H1 (cell line): ENCODE measurements at regions not wholly inside any gene's neighbourhood (a gene's known extent, or its start where the extent isn't known, plus 50 kb on each side); places are given as distances from the start of the nearest gene placed in this dataset.

Source experiments
- CTCF ChIA-PET: fragments of 300-600 bp; sonication (Branson Sonifier 250); formaldehyde crosslinking; loops from one replicate; lab custom pipeline; 2021; ENCODE audit not compliant: partially characterized antibody; lab: Charles Lee
- POLR2A ChIA-PET: fragments of 300-600 bp; sonication (Branson Sonifier 250); formaldehyde crosslinking; loops from one replicate; lab custom pipeline; 2021; ENCODE audit warnings: inconsistent platforms; ENCODE audit not compliant: partially characterized antibody; lab: Charles Lee
- DNase-seq, 2 experiments: peaks; one replicate each; pipeline versions ENCODE4 v3.0.0 to v3.0.0-alpha.2; 2010 to 2022; ENCODE audit warnings: low spot score in 2 of 2, low read depth in 1 of 2, mixed read lengths in 1 of 2
- FAIRE-seq: peaks from 2 replicates; lab custom pipeline; 2011; peaks lifted over from hg19 to GRCh38; lab: Jason Lieb, UNC
- H2AFZ ChIP-seq: 2 replicates; pipeline ENCODE4 v1.8.1; 2012; ENCODE audit warnings: low read length, inconsistent platforms
- H2AK5ac ChIP-seq: 2 replicates; pipeline ENCODE4 v1.6.1; 2013; ENCODE audit warnings: low read depth, low read length
- H2BK120ac ChIP-seq: replicated peaks from 2 replicates; pipeline ENCODE3; 2013; ENCODE audit warnings: low read depth, low read length, inconsistent platforms
- H2BK12ac ChIP-seq: 2 replicates; pipeline ENCODE4 v1.6.1; 2013; ENCODE audit warnings: low read depth, low read length
- H2BK15ac ChIP-seq: 2 replicates; pipeline ENCODE4 v1.6.1; 2013; ENCODE audit warnings: low read length
- H2BK20ac ChIP-seq: 2 replicates; pipeline ENCODE4 v1.6.1; 2013; ENCODE audit warnings: low read length
- H2BK5ac ChIP-seq: 2 replicates; pipeline ENCODE4 v1.6.1; 2013; ENCODE audit warnings: low read depth, low read length
- H3K14ac ChIP-seq: 2 replicates; pipeline ENCODE4 v1.6.1; 2013; ENCODE audit warnings: inconsistent platforms; ENCODE audit not compliant: insufficient read length
- H3K18ac ChIP-seq: 2 replicates; pipeline ENCODE4 v1.6.1; 2013; ENCODE audit warnings: low read length; ENCODE audit errors: extremely low read depth
- H3K23ac ChIP-seq: 2 replicates; pipeline ENCODE4 v1.6.1; 2013; ENCODE audit warnings: inconsistent platforms; ENCODE audit not compliant: insufficient read length
- H3K23me2 ChIP-seq: 2 replicates; pipeline ENCODE4 v1.6.1; 2013; ENCODE audit warnings: low read depth, low read length
- H3K27ac ChIP-seq: 2 replicates; pipeline ENCODE4 v1.6.1; 2011; ENCODE audit warnings: low read depth, low read length, inconsistent platforms
- H3K27me3 ChIP-seq, 4 experiments: replicated peaks in 1 of 4; 1 replicate in 1 of 4; 2 replicates in 3 of 4; pipeline versions ENCODE4 v1.6.1 to v1.8.1; 2011 to 2013; ENCODE audit warnings: low read length in 3 of 4, mild to moderate bottlenecking in 3 of 4, inconsistent platforms in 2 of 4, mixed read lengths in 2 of 4, moderate library complexity in 1 of 4; ENCODE audit not compliant: control insufficient read depth in 3 of 4, insufficient read depth in 3 of 4; ENCODE audit errors: extremely low read depth in 1 of 4
- H3K36me3 ChIP-seq, 4 experiments: 2 replicates each; pipeline versions ENCODE4 v1.6.1 to v1.8.1; 2011 to 2013; ENCODE audit warnings: mild to moderate bottlenecking in 4 of 4, low read length in 3 of 4, moderate library complexity in 2 of 4, control low read depth in 1 of 4, inconsistent platforms in 1 of 4; ENCODE audit not compliant: insufficient read depth in 4 of 4, control insufficient read depth in 2 of 4
- H3K4ac ChIP-seq: replicated peaks from 2 replicates; pipeline ENCODE3; 2013; ENCODE audit warnings: low read length, low read depth, mixed read lengths, inconsistent platforms; ENCODE audit not compliant: insufficient read length
- H3K4me1 ChIP-seq, 4 experiments: replicated peaks in 1 of 4; 1 replicate in 1 of 4; 2 replicates in 3 of 4; pipeline versions ENCODE4 v1.6.1 to v1.8.1; 2011 to 2013; ENCODE audit warnings: low read length in 3 of 4, inconsistent platforms in 2 of 4, mixed read lengths in 1 of 4; ENCODE audit not compliant: insufficient read depth in 4 of 4, control insufficient read depth in 3 of 4
- H3K4me2 ChIP-seq, 2 experiments: 2 replicates each; pipeline versions ENCODE4 v1.6.1 to v1.8.1; 2011 to 2013; ENCODE audit warnings: low read depth in 2 of 2, low read length in 2 of 2, control low read depth in 1 of 2, inconsistent platforms in 1 of 2, mild to moderate bottlenecking in 1 of 2; ENCODE audit not compliant: insufficient read depth in 1 of 2
- H3K4me3 ChIP-seq, 4 experiments: fragments of 200-600, 300-600 bp in 1 of 4; sonication (generic), shearing (Covaris generic), sonication (Bioruptor Twin) in 1 of 4; 2 replicates each; pipeline versions ENCODE4 v1.5.1 to v1.8.1; 2011 to 2016; ENCODE audit warnings: low read length in 4 of 4, low read depth in 3 of 4, control low read depth in 2 of 4, inconsistent platforms in 2 of 4, mild to moderate bottlenecking in 2 of 4, mixed read lengths in 1 of 4, moderate library complexity in 1 of 4; ENCODE audit not compliant: insufficient read depth in 2 of 4; ENCODE audit errors: extremely low read depth in 1 of 4
- H3K56ac ChIP-seq: replicated peaks from 2 replicates; pipeline ENCODE3; 2013; ENCODE audit warnings: low read depth, mild to moderate bottlenecking, mixed read lengths, low read length, inconsistent platforms; ENCODE audit not compliant: insufficient read length
- H3K79me1 ChIP-seq: 2 replicates; pipeline ENCODE4 v1.6.1; 2013; ENCODE audit warnings: low read depth, low read length, control low read depth
- H3K79me2 ChIP-seq, 2 experiments: 2 replicates each; pipeline versions ENCODE4 v1.6.1 to v1.8.1; 2012 to 2013; ENCODE audit warnings: low read length in 2 of 2, mild to moderate bottlenecking in 2 of 2, inconsistent platforms in 1 of 2; ENCODE audit not compliant: insufficient read depth in 2 of 2, control insufficient read depth in 1 of 2
- H3K9ac ChIP-seq, 4 experiments: replicated peaks in 1 of 4; 1 replicate in 1 of 4; 2 replicates in 3 of 4; pipeline versions ENCODE4 v1.6.1 to v1.8.1; 2011 to 2013; ENCODE audit warnings: low read depth in 3 of 4, low read length in 3 of 4, control low read depth in 2 of 4, mild to moderate bottlenecking in 2 of 4, moderate library complexity in 2 of 4, inconsistent platforms in 1 of 4; ENCODE audit errors: extremely low read depth in 1 of 4
- H3K9me3 ChIP-seq, 2 experiments: 2 replicates each; pipeline versions ENCODE4 v1.6.1 to v1.8.1; 2012 to 2013; ENCODE audit warnings: mild to moderate bottlenecking in 2 of 2, moderate library complexity in 2 of 2, control low read depth in 1 of 2, inconsistent platforms in 1 of 2, low read depth in 1 of 2, low read length in 1 of 2, mixed read lengths in 1 of 2; ENCODE audit not compliant: insufficient read depth in 2 of 2
- H4K20me1 ChIP-seq, 2 experiments: replicated peaks in 1 of 2; 2 replicates each; pipeline versions ENCODE3 to v1.8.1; 2011 to 2013; ENCODE audit warnings: inconsistent platforms in 2 of 2, low read length in 2 of 2, mild to moderate bottlenecking in 1 of 2; ENCODE audit not compliant: insufficient read depth in 2 of 2, control insufficient read depth in 1 of 2
- H4K5ac ChIP-seq: 2 replicates; pipeline ENCODE4 v1.6.1; 2013; ENCODE audit warnings: low read length, low read depth, mixed read lengths, inconsistent platforms; ENCODE audit not compliant: insufficient read length
- H4K8ac ChIP-seq: 2 replicates; pipeline ENCODE4 v1.8.0; 2013; ENCODE audit warnings: mild to moderate bottlenecking, moderate library complexity, low read length, inconsistent platforms; ENCODE audit not compliant: insufficient read depth; ENCODE audit errors: extremely low read depth
- H4K91ac ChIP-seq: replicated peaks from 2 replicates; pipeline ENCODE3; 2013; ENCODE audit warnings: low read length, mixed read lengths, inconsistent platforms; ENCODE audit not compliant: insufficient read length
- CHD2 ChIP-seq: IDR thresholded peaks from 2 replicates; pipeline ENCODE4 v1.6.1; 2012; ENCODE audit warnings: low read length, improper control_type of control experiment
- CTBP2 ChIP-seq: IDR thresholded peaks from 2 replicates; pipeline ENCODE4 v1.7.0; 2011; ENCODE audit warnings: borderline replicate concordance, mild to moderate bottlenecking, moderate library complexity, mixed read lengths, low read length; ENCODE audit not compliant: insufficient read depth, insufficient read length
- EGR1 ChIP-seq: IDR thresholded peaks from 2 replicates; pipeline ENCODE4 v1.6.1; 2011; ENCODE audit warnings: low read depth, low read length, borderline replicate concordance
- KDM4A ChIP-seq: IDR thresholded peaks from one replicate; pipeline ENCODE4 v1.7.1; 2012; ENCODE audit warnings: low read depth, mild to moderate bottlenecking, moderate library complexity, low read length, inconsistent platforms; ENCODE audit not compliant: severe bottlenecking
- KDM5A ChIP-seq: fragments of 200-600 bp; IDR thresholded peaks from 2 replicates; pipeline ENCODE4 v1.7.1; 2012; ENCODE audit warnings: mild to moderate bottlenecking, low read length, inconsistent platforms, mixed read lengths
- POLR2AphosphoS5 ChIP-seq: IDR thresholded peaks from 2 replicates; pipeline ENCODE4 v1.6.1; 2011; ENCODE audit warnings: low read depth, low read length
- RAD21 ChIP-seq, 2 experiments: IDR thresholded peaks in 1 of 2; conservative IDR thresholded peaks in 1 of 2; 2 replicates each; pipeline ENCODE4 v1.6.1; 2011; ENCODE audit warnings: low read depth in 2 of 2, low read length in 2 of 2, improper control_type of control experiment in 1 of 2, inconsistent platforms in 1 of 2, mild to moderate bottlenecking in 1 of 2, moderate library complexity in 1 of 2
- RBBP5 ChIP-seq: IDR thresholded peaks from 2 replicates; pipeline ENCODE4 v1.7.1; 2012; ENCODE audit warnings: low read depth, mild to moderate bottlenecking, inconsistent platforms, low read length, moderate library complexity, borderline replicate concordance
- RFX5 ChIP-seq: IDR thresholded peaks from 2 replicates; pipeline ENCODE4 v1.6.1; 2011; ENCODE audit warnings: low read depth, low read length, improper control_type of control experiment, borderline replicate concordance
- RNF2 ChIP-seq: fragments of 200-900, 300-1000 bp; sonication (generic); IDR thresholded peaks from 2 replicates; pipeline ENCODE4 v1.7.1; 2016; ENCODE audit warnings: borderline replicate concordance, low read depth, mild to moderate bottlenecking, antibody characterized with exemption, low read length; ENCODE audit not compliant: poor library complexity, severe bottlenecking; ENCODE audit errors: missing control alignments
- RXRA ChIP-seq: IDR thresholded peaks from 2 replicates; pipeline ENCODE4 v1.6.1; 2011; ENCODE audit warnings: low read depth, mild to moderate bottlenecking, low read length, moderate library complexity; ENCODE audit not compliant: insufficient read depth
- TAF7 ChIP-seq: optimal IDR thresholded peaks from 2 replicates; pipeline ENCODE3; 2011; ENCODE audit warnings: low read depth, mild to moderate bottlenecking, inconsistent platforms, low read length, moderate library complexity, borderline replicate concordance
- TBP ChIP-seq: IDR thresholded peaks from 2 replicates; pipeline ENCODE4 v1.6.1; 2011; ENCODE audit warnings: low read depth, low read length, improper control_type of control experiment
- ZNF274 ChIP-seq: IDR thresholded peaks from 2 replicates; pipeline ENCODE4 v1.7.0; 2012; ENCODE audit warnings: low read length, borderline replicate concordance; ENCODE audit errors: extremely low read depth
- WGBS, 2 experiments: shearing (Covaris generic) in 1 of 2; methylation state at CpG; one replicate each; pipeline versions ENCODE4 v1.1.6 to v1.1.7; 2013 to 2015; ENCODE audit warnings: low lambda C conversion rate in 2 of 2, mixed read lengths in 2 of 2, inconsistent platforms in 1 of 2, low coverage in 1 of 2, missing lambda C conversion rate in 1 of 2; ENCODE audit not compliant: insufficient replicate concordance in 2 of 2, insufficient coverage in 1 of 2, insufficient read length in 1 of 2; ENCODE audit errors: extremely low coverage in 1 of 2, missing lambda C conversion rate in 1 of 2; 5-methylcytosine and 5-hydroxymethylcytosine counted together

DNA sequence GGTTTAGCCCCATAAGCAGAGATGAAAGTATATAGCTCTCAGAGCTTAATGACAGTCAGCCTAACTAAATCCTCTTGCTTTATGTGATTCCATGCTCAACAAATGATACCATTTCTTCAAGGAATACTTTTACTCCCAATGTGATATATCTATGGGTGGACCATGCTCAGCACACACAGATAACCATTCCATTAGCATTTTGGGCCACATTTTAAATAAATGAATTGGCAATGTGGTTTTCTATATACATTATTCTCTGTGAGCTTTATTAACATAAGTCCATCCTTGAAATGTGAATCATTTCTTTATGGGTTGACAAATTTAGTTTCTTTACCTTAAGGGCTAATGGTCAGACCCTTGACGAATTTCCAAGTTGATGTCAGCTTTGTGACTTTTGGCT lies 329.3 kb upstream of the CITED2 start:
- no peaks in the 10 kb centered on the region for H3K4me1 ChIP-seq
- H2AK5ac ChIP-seq: no peak overlapping the region
- H3K27ac ChIP-seq: no peak overlapping the region
- no peak overlapping the region for H4K5ac ChIP-seq
- H3K27me3 ChIP-seq: no peaks in the 10 kb centered on the region
- H2BK15ac ChIP-seq: no peak overlapping the region
- ChIA-PET POLR2A (no interaction called here), CTCF (no interaction called here)
- H3K9me3 ChIP-seq: no peaks in the 10 kb centered on the region
- FAIRE-seq (no peak), DNase-seq (no peak)
- no peak overlapping the region for H3K4me2 ChIP-seq
- no peaks in the 10 kb centered on the region for H3K79me1 ChIP-seq
- no peak overlapping the region for H3K56ac ChIP-seq
- no peak overlapping the region for H4K8ac ChIP-seq
- H2BK5ac ChIP-seq: no peak overlapping the region
- H3K23ac ChIP-seq: no peak overlapping the region
- WGBS, 2 experiments: 100% methylated on average over 1 of the region's 1 CpG; no CpG with 5 or more reads in 1 of the 2 experiments
- no peak overlapping the region for H3K9ac ChIP-seq
- no peak overlapping the region for H2BK120ac ChIP-seq
- no peaks in the 10 kb centered on the region; the same call in 1 of the 2 replicates for H3K23me2 ChIP-seq
- H4K20me1 ChIP-seq: no peaks in the 10 kb centered on the region
- no peak overlapping the region for H3K4ac ChIP-seq
- H4K91ac ChIP-seq: no peak overlapping the region
- H2BK20ac ChIP-seq: no peak overlapping the region
- H2BK12ac ChIP-seq: no peak overlapping the region
- H3K18ac ChIP-seq: no peak overlapping the region
- no peak overlapping the region for H3K14ac ChIP-seq
- H3K36me3 ChIP-seq: no peaks in the 10 kb centered on the region
- no peak overlapping the region for H3K4me3 ChIP-seq
- H2AFZ ChIP-seq: no peak overlapping the region
- H3K79me2 ChIP-seq: no peaks in the 10 kb centered on the region
- no peak for TF ChIP-seq CHD2
- TF ChIP-seq CTBP2: no peak
- no peak for TF ChIP-seq RBBP5
- no peak for TF ChIP-seq ZNF274
- TF ChIP-seq EGR1: no peak
- no peak for TF ChIP-seq TAF7
- no peak for TF ChIP-seq RFX5
- no peak for TF ChIP-seq RAD21 (IDR thresholded peaks at IDR 0.05 in 1 of 2, conservative IDR thresholded peaks at IDR 0.05 in 1 of 2; ENCODE audit: low read depth in 2 of 2, low read length in 2 of 2)
- no peak for TF ChIP-seq RNF2
- TF ChIP-seq RXRA: no peak
- no peak for TF ChIP-seq TBP
- TF ChIP-seq POLR2AphosphoS5: no peak
- TF ChIP-seq KDM5A: no peak
- no peak for TF ChIP-seq KDM4A
